GM12872 (cell line): ENCODE measurements at regions not wholly inside any gene's neighbourhood (a gene's known extent, or its start where the extent isn't known, plus 50 kb on each side); places are given as distances from the start of the nearest gene placed in this dataset.

ENCODE experiments used
- TF ChIP-seq, protein P1 (sequence below): IDR thresholded peaks from 3 replicates; pipeline ENCODE4 v1.5.1; 2011; ENCODE audit warnings: low read depth, mild to moderate bottlenecking, low read length, moderate library complexity; ENCODE audit not compliant: insufficient read depth

DNA sequence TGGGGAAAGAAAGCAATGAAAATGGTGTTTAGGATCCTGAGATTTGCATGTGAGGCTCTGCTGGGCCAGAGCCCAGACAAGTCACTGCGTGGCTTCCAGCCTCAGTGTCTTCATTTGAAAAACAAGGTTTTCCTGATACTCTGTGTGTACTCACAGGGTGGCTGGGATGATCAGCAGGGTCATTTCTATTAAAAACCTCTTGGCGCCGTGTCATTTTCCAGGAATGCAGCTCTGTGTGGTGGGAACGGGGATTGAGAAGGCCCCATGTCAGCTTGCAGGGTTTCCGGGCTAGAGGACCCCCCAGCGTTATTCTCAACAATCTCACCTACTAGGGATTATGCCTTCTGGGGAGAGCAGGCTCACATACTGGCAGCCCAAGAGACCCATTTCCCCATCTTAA lies 73.5 kb downstream of the FOXL1 start:
- TF ChIP-seq, protein P1, sequence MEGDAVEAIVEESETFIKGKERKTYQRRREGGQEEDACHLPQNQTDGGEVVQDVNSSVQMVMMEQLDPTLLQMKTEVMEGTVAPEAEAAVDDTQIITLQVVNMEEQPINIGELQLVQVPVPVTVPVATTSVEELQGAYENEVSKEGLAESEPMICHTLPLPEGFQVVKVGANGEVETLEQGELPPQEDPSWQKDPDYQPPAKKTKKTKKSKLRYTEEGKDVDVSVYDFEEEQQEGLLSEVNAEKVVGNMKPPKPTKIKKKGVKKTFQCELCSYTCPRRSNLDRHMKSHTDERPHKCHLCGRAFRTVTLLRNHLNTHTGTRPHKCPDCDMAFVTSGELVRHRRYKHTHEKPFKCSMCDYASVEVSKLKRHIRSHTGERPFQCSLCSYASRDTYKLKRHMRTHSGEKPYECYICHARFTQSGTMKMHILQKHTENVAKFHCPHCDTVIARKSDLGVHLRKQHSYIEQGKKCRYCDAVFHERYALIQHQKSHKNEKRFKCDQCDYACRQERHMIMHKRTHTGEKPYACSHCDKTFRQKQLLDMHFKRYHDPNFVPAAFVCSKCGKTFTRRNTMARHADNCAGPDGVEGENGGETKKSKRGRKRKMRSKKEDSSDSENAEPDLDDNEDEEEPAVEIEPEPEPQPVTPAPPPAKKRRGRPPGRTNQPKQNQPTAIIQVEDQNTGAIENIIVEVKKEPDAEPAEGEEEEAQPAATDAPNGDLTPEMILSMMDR, result no peak

DNA sequence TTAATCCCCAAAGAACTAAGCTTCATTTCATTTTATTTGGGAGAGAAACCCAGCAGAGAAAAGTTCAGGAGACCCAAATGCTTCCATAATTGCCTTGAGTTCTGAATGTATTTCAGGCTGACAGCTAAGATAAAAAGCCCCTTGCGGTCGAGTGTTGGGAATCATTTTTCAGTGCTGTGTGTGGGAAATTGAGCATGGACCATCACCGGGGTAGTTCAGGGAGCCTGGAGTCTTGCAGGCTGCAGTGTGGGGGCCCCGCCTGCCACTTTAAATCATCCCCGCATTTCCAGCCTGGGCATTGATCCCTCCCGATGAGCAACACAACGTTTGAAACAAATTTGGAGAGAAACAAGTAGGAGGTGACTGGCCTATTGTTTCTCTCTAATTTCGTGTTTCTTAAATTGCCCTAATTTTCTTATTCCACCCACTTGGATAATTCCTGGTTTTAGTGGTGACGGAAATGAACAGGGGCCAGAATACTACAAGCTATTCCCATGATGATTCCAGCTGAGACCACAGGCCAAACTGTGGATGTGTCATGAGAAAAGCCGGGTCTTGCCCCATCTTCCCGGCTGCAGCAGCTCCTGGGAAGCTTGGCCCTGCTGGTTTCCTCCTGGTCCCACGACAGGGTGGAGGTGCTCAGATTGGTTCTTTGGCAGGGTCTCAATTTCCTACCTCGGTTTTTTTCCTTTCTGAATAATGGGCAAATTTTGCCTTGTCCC lies 75.1 kb downstream of the FOXL1 start:
- TF ChIP-seq, protein P1, result no peak

DNA sequence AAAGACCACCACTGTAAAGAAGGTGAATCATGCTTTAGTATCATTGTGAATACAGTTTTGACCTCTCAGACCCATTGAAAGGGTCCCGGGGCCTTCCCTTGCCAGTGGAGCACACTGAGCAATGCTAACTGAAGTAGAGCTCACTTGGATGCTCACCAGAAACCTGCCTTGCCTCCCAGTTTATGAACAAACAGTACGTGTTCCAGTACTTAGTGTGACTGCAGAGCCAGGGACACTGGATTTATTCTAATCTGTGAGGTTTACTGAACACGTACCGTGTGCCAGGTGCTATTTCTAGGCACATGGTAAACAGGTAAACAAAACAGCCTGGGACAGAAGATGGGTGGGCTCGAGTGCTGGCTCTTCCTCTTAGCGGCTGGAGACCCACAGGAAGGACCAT lies 79.6 kb downstream of the FOXL1 start:
- TF ChIP-seq, protein P1, result no peak

DNA sequence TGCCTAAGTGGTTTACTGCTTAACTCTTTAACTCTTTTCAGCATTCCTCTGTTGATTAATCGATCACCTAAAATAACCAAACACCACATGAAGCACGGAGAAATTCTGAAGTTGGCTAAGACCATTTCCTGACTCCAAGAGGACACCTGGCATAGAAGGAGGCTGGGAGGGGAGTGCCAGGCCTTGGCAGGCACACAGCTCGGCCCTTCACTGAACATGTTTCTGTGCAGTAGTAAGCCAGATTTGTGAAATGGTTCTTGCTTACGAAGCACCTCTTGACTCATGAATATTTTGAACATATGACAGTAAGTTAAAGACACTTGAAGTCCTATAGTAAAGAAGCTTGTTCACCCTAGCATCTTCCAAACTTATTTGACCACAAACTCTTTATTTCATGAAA lies 82.3 kb downstream of the FOXL1 start:
- TF ChIP-seq, protein P1, result no peak

DNA sequence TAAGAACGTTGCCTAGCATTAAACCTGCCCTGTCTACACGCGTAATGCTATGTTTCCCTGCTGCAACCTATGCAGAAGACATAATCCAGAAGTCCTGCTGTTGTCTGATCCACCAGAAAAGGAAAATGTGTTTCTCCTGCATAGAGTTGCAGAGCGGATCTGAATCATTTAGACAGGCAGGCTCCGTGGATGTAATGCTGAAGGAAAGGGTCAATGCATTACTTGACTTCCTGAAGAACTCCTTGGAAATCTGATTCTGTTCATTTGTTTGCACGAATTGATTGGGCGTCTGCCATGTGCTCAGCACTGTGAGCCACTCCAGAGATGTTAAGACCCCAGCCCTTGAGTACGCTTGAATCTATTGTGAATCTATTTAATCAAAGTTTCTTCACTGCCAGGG lies 83.4 kb downstream of the FOXL1 start:
- TF ChIP-seq, protein P1, result no peak

DNA sequence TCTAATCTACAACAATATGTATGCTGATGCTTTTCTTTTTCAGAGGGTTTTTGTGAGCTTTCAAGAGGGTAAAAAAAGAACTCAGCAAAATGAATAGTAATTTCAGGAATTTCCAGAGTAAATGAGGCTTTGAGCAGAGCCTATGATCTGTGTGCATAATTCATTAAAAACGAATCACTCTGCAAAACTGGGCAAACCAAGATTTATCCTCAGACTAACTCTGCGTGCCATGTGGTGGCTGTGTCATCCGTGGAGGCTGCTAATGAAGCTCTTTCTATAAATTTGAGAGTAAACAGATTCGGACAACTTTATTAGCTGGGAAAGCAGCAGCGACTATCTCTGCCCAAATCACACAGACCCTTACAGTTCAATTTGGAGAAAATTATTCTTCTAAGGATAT lies 83.8 kb downstream of the FOXL1 start:
- TF ChIP-seq, protein P1, result no peak

DNA sequence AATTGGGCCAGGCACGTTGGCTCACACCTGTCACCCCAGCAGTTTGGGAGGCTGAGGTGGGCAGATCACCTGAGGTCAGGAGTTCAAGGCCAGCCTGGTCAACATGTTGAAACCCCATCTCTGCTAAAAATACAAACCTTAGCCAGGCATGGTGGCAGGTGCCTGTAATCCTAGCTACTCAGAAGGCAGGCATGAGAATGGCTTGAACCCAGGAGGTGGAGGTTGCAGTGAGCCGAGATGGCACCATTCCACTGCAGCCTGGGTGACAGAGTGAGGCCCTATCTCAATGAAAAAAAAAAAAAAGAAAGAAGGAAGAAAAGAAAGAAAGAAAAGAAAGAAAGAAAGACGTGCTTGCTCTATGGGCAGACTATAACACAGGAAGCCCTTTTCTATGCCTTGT lies 84.4 kb downstream of the FOXL1 start:
- TF ChIP-seq, protein P1, result no peak
